Uterus (tissue), 3 donors: ENCODE measurements at regions not wholly inside any gene's neighbourhood (a gene's known extent, or its start where the extent isn't known, plus 50 kb on each side); places are given as distances from the start of the nearest gene placed in this dataset.

Experiments
- DNase-seq, 2 donors: peaks; one replicate each; pipeline ENCODE4 v3.0.0-alpha.2; 2019 to 2020
- H3K27ac ChIP-seq, 2 donors: fragments of 200-600 bp; sonication (generic); 1 replicate in 1 of 2; 2 replicates in 1 of 2; pipeline ENCODE4 v1.5.1; 2016 to 2018
- H3K27me3 ChIP-seq, 2 donors: fragments of 200-600 bp; sonication (generic); one replicate each; pipeline ENCODE4 v1.5.1; 2018 to 2019; ENCODE audit warnings: control low read depth in 1 of 2
- H3K36me3 ChIP-seq, 2 donors: fragments of 200-600 bp; sonication (generic); one replicate each; pipeline ENCODE4 v1.5.1; 2019; ENCODE audit warnings: control low read depth in 1 of 2
- H3K4me1 ChIP-seq, 2 donors: fragments of 200-600 bp; sonication (generic); one replicate each; pipeline ENCODE4 v1.5.1; 2018 to 2019; ENCODE audit warnings: control low read depth in 1 of 2
- H3K4me3 ChIP-seq, 2 donors: fragments of 200-600 bp; sonication (generic); 1 replicate in 1 of 2; 2 replicates in 1 of 2; pipeline ENCODE4 v1.5.1; 2018 to 2019; ENCODE audit warnings: mild to moderate bottlenecking in 1 of 2
- H3K9me3 ChIP-seq, 2 donors: fragments of 200-600 bp; sonication (generic); one replicate each; pipeline ENCODE4 v1.5.1; 2019; ENCODE audit warnings: control low read depth in 1 of 2
- POLR2A ChIP-seq, 2 donors: fragments of 450-650 bp; IDR thresholded peaks; one replicate each; pipeline ENCODE4 v1.6.1; 2016; ENCODE audit warnings: antibody characterized with exemption in 2 of 2, mild to moderate bottlenecking in 1 of 2, moderate library complexity in 1 of 2
- intact Hi-C: fragments of 100-400 bp; cut with DNase I; formaldehyde crosslinking; loops from one replicate; pipeline ENCODE4 v1.15.1; 2023; ENCODE audit warnings: low total_unique reads
- TF ChIP-seq, protein P1 (sequence below), 4 experiments: fragments of 200-600 bp in 2 of 4; fragments of 450-650 bp in 2 of 4; sonication (generic) in 2 of 4; IDR thresholded peaks; one replicate each; pipeline ENCODE4 v1.5.1; 2016 to 2019; ENCODE audit warnings: antibody characterized with exemption in 4 of 4, mild to moderate bottlenecking in 2 of 4, moderate library complexity in 1 of 4
- donor health status: DM: yes; HTN: yes; CAD: no.

DNA sequence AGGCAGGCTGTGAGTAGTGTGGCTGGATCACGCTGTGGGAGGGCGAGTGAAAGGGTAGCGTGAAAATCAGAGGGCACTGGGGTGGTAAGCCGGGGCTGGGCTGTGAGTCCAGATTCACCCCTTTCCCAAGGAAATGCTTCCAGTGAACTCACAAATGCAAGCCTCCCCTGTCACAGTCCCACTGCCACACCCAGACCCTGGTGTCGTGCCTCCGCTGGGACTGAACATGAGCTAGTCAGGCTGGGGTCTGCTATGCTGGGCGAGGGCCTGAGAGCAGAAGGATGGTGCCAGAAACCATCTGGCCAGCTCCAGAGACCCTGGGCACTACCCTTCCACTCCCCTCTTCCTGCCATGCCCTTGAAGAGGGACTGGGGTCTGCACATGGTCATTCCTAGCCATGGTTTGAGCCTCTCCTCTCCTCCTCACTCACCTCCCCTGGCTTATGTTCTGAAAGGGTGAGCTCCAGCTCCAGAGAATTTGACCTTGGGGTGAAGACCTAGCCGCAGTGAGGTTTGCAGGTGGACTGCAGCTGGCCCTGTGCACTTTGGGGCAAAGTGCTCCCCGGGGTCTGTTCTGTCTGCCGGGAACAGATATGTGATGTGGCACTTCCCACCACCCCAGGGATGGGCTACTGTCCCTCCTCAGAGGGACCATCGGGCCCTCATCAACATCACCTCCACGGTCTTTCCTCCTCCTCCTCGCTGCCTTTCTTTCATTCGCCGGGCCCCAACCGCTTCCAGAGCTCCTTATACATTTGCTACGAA lies 365.6 kb downstream of the RPS6KC1 start:
- no peaks in the 10 kb centered on the region for H3K4me1 ChIP-seq
- H3K4me3 ChIP-seq, result no peak overlapping the region
- H3K9me3 ChIP-seq, result no peaks in the 10 kb centered on the region
- H3K36me3 ChIP-seq, result no peaks in the 10 kb centered on the region
- intact Hi-C loops, result no loop called here
- no peak for DNase-seq
- H3K27ac ChIP-seq, result no peak overlapping the region
- H3K27me3 ChIP-seq, result no peaks in the 10 kb centered on the region
- no peak for TF ChIP-seq POLR2A (IDR thresholded peaks at IDR 0.05)
- TF ChIP-seq, protein P1, sequence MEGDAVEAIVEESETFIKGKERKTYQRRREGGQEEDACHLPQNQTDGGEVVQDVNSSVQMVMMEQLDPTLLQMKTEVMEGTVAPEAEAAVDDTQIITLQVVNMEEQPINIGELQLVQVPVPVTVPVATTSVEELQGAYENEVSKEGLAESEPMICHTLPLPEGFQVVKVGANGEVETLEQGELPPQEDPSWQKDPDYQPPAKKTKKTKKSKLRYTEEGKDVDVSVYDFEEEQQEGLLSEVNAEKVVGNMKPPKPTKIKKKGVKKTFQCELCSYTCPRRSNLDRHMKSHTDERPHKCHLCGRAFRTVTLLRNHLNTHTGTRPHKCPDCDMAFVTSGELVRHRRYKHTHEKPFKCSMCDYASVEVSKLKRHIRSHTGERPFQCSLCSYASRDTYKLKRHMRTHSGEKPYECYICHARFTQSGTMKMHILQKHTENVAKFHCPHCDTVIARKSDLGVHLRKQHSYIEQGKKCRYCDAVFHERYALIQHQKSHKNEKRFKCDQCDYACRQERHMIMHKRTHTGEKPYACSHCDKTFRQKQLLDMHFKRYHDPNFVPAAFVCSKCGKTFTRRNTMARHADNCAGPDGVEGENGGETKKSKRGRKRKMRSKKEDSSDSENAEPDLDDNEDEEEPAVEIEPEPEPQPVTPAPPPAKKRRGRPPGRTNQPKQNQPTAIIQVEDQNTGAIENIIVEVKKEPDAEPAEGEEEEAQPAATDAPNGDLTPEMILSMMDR (IDR thresholded peaks at IDR 0.05), result no peak

DNA sequence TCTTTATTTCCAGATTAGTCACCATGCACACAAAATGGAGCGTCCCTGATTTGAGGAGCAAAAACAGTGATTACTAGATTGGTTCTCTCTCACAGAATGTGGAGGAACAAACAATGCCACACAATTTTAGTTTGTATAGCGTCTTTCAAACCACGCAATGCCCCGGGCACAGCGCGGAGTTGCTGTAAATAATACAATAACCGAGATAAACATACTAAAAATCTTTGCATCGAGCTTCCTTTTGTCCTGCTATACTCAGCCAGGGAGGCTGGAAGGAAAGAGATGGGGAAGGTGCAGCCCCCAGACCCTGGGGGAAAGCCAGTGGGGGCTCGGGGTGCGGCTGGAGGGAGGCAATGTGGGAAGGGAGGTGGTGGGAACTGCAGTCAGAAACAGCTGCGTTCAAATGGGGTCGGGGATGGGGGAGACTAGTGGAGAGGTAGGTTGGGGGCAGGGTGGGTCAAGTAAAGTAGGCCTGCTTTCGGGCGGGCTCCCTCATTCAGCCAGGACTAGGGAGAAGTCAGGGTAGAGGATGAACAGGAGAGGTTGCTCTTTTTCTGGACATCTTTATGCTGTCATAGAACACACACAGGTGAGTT lies 366.3 kb downstream of the RPS6KC1 start:
- H3K36me3 ChIP-seq, result no peaks in the 10 kb centered on the region
- no peaks in the 10 kb centered on the region for H3K4me1 ChIP-seq
- TF ChIP-seq, protein P1 (IDR thresholded peaks at IDR 0.05), result no peak
- no peak for TF ChIP-seq POLR2A (IDR thresholded peaks at IDR 0.05)
- H3K27ac ChIP-seq, result no peak overlapping the region
- no peak for DNase-seq
- H3K9me3 ChIP-seq, result no peaks in the 10 kb centered on the region
- no peak overlapping the region for H3K4me3 ChIP-seq
- intact Hi-C loops, result no loop called here
- H3K27me3 ChIP-seq, result no peaks in the 10 kb centered on the region

- H3K27me3 ChIP-seq, result no peaks in the 10 kb centered on the region
- H3K36me3 ChIP-seq, result no peaks in the 10 kb centered on the region
- H3K4me1 ChIP-seq, result no peaks in the 10 kb centered on the region
- intact Hi-C loops, result no loop called here
- TF ChIP-seq POLR2A (IDR thresholded peaks at IDR 0.05), result no peak
- TF ChIP-seq, protein P1 (IDR thresholded peaks at IDR 0.05), result no peak
- no peaks in the 10 kb centered on the region for H3K9me3 ChIP-seq
- no peak overlapping the region for H3K27ac ChIP-seq
- DNase-seq, result no peak
- H3K4me3 ChIP-seq, result no peak overlapping the region
These were observed 366.8 kb downstream of the RPS6KC1 start for GRCh38 chr1:213417846-213418245.

DNA sequence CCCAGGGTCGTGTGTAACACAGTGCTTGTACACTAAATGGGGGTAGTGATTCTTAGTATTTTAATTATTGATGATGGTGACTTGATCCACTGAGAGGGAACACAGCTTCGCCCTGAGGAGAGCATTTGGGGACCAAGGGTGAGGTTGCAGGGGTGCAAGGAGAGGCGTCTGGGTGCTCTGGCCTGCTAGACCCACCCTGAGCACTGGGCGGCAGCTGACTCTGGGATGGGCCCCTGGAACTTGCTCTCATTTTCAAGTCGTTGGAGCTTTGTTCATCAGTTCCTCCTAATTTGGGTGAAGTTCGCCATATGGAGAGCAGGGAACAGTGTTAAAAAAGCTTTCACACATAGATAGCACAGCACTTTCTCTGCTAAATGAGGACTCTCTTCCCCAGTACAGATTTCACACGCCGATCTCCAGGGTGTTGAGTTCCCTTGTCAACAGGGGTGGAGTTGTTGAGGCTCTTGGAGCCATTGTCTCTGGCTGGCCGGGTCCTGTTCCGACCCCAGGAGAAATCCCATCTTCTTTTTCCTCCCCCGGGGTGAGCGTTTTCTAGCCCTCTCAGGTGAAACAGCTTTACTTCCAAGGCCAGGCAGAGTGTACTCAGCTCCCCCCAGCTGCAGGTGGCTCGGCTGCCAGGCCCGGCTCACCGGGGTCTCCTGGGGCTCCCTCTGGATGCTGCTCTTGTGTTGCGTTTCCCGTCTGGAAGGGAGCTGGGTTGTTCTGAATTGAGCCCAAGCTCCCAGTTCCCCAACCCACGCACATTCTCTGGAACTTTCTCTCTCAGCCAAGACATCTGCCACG lies 367.4 kb downstream of the RPS6KC1 start:
- Histone ChIP-seq H3K9me3 (no peaks in the 10 kb centered on the region), H3K27me3 (no peaks in the 10 kb centered on the region), H3K36me3 (no peaks in the 10 kb centered on the region), H3K27ac (no peak overlapping the region), H3K4me3 (no peak overlapping the region), H3K4me1 (no peaks in the 10 kb centered on the region)
- DNase-seq, result no peak
- intact Hi-C loops, result no loop called here
- TF ChIP-seq, protein P1 (IDR thresholded peaks at IDR 0.05), result no peak
- no peak for TF ChIP-seq POLR2A (IDR thresholded peaks at IDR 0.05)
